IPS-20b (cell line): ENCODE measurements at regions not wholly inside any gene's neighbourhood (a gene's known extent, or its start where the extent isn't known, plus 50 kb on each side); places are given as distances from the start of the nearest gene placed in this dataset.

Experiments used
- H3K27ac ChIP-seq: one replicate; pipeline ENCODE4 v1.5.1; 2013; ENCODE audit warnings: low read length
- H3K27me3 ChIP-seq: 2 replicates; pipeline ENCODE4 v1.6.1; 2013; ENCODE audit warnings: mild to moderate bottlenecking, low read length, inconsistent platforms; ENCODE audit not compliant: insufficient read depth
- H3K36me3 ChIP-seq: 2 replicates; pipeline ENCODE4 v1.6.1; 2013; ENCODE audit warnings: low read depth, mild to moderate bottlenecking, inconsistent platforms, low read length, moderate library complexity; ENCODE audit not compliant: insufficient read depth
- H3K4me1 ChIP-seq: 2 replicates; pipeline ENCODE4 v1.6.1; 2013; ENCODE audit warnings: mild to moderate bottlenecking, control low read depth, inconsistent platforms, low read length, moderate library complexity; ENCODE audit not compliant: insufficient read depth
- H3K4me3 ChIP-seq: 2 replicates; pipeline ENCODE4 v1.5.1; 2013; ENCODE audit warnings: mild to moderate bottlenecking, low read length, inconsistent platforms
- H3K9ac ChIP-seq: 2 replicates; pipeline ENCODE4 v1.6.1; 2013; ENCODE audit warnings: low read depth, mild to moderate bottlenecking, inconsistent platforms, low read length, moderate library complexity
- H3K9me3 ChIP-seq: 2 replicates; pipeline ENCODE4 v1.6.1; 2013; ENCODE audit warnings: mild to moderate bottlenecking, low read depth, low read length, inconsistent platforms; ENCODE audit not compliant: insufficient read depth

DNA sequence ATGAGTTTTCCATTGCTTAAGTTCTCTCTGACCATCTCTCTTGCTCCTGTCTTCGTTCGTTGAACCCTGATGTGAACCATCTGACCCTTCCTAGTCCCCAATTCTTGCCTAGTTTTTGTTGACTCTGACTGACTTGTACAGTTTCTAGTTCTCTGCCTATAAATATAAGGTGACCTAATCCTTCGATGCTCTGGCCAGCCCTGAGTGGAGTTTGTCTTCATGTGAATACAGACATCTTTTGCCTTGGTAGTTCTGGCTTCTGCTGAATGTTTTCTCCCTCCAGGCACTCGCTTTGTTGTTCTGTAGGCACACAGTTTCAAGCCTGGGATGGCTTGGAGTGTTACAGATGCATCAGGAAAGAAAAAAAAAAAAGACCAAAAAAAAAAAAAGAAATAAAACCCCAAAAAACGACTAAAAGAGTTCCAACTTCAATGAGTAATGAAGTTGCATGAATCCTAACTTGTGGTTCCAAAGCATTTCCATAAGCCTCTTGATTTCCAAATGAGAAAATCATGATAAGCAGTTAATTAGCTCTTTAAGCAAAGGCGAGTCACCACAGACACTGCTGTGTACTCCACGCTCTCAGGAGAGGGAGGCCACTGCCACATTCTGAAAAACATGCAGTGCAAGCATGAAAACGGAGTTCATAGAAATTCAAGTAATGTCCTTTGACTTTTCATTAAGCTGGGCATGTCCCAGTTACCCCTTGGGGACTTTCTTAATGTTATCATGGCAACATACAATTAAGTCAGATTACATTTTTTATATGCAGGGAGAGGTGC, 165.2 kb downstream of the TDRD15 start:
- Histone ChIP-seq H3K9ac (no peak overlapping the region), H3K9me3 (no peaks in the 10 kb centered on the region), H3K36me3 (no peaks in the 10 kb centered on the region), H3K4me1 (peaks cover 18% of the 10 kb centered on the region; the same call in 1 of the 2 replicates), H3K4me3 (no peak overlapping the region), H3K27me3 (no peaks in the 10 kb centered on the region), H3K27ac (no peak overlapping the region)

DNA sequence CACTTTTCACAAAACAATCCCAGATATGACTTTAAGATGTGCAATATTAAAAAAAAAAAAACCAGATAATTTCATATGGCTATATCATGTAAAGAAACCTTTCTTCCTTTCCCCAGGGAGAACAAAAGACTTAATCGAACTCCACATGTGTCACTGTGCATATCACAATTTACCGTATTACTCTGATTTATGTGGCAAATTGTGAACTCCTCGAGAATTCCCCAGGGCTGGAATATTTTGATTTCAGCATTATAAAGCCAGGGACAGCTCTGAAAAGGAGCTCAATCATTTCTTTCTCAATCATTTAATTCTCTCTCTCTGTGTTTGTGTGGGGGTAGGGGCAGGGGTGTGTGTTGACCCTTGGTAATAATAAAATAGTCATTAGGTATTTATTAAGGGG, 165.8 kb downstream of the TDRD15 start:
- H3K27me3 ChIP-seq = no peaks in the 10 kb centered on the region
- H3K36me3 ChIP-seq = no peaks in the 10 kb centered on the region
- no peak overlapping the region for H3K9ac ChIP-seq
- no peak overlapping the region for H3K4me3 ChIP-seq
- H3K27ac ChIP-seq = no peak overlapping the region
- H3K4me1 ChIP-seq = peaks cover 18% of the 10 kb centered on the region; the same call in 1 of the 2 replicates
- no peaks in the 10 kb centered on the region for H3K9me3 ChIP-seq

DNA sequence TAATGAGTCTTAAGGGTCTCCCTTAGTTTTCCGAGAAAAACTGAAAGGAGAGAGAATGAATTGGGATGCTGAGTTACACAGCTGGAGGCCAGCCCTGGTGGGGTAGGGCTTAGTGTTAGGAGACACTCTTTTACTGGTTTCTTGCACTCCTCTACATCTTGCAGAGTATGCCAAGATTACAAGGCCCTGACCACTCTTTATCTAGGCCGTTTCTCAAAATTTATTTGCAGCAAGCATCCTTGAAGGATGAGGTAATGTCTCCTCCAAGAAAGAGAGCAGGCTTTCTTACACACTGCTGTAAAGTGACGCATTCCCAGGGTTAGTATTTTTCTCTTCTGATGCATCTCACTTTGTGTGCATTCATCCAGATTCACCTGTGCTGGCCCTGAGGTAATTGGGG, 166.2 kb downstream of the TDRD15 start:
- H3K27ac ChIP-seq = no peak overlapping the region
- no peaks in the 10 kb centered on the region for H3K27me3 ChIP-seq
- no peak overlapping the region for H3K9ac ChIP-seq
- no peaks in the 10 kb centered on the region for H3K36me3 ChIP-seq
- H3K4me3 ChIP-seq = no peak overlapping the region
- no peaks in the 10 kb centered on the region for H3K9me3 ChIP-seq
- H3K4me1 ChIP-seq = peaks cover 18% of the 10 kb centered on the region; the same call in 1 of the 2 replicates

DNA sequence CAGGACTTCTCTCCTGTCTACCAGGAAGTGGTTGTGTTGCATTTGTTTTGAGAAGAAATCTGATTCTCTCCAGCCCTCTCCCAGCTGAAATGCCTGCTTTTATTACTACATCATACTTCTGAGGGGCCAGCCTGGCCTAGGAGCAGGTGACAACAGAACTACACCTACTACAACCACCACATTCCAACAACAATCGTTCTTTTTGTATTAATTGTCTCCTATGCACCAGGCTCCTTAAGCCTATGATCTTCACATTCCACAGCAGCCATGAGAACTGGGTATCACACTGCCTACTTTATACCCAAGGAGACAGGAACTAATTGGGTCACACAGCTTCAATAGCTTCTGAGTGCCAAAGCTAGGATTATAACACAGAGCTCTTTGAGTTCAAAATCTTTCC, 167.7 kb downstream of the TDRD15 start:
- Histone ChIP-seq H3K36me3 (no peaks in the 10 kb centered on the region), H3K4me1 (peaks cover 18% of the 10 kb centered on the region; the same call in 1 of the 2 replicates), H3K9me3 (no peaks in the 10 kb centered on the region), H3K4me3 (no peak overlapping the region), H3K27me3 (no peaks in the 10 kb centered on the region), H3K9ac (no peak overlapping the region), H3K27ac (no peak overlapping the region)

DNA sequence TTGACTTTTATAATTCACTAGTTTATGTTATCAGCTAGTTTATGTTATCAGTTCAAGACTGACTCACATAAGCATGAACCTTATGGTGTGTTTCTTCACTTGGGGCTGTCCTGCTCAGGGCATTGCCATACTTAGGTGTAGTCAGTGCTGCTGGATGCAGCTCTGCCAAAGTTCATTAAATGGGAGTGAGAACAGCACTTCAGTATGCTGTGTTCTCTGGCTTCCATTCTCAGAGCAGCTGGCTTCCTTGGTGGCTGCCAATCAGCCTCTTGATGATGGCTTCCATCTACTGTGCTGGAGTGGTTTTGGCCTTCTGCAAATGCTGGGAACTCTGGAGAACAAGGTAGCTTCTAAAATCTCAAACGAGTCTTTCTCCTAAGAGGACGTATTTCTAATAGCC, 170.7 kb downstream of the TDRD15 start:
- Histone ChIP-seq H3K4me3 (no peak overlapping the region), H3K36me3 (no peaks in the 10 kb centered on the region), H3K27me3 (no peaks in the 10 kb centered on the region), H3K9me3 (no peaks in the 10 kb centered on the region), H3K4me1 (peaks cover 8% of the 10 kb centered on the region; the same call in 1 of the 2 replicates), H3K9ac (no peak overlapping the region), H3K27ac (no peak overlapping the region)

DNA sequence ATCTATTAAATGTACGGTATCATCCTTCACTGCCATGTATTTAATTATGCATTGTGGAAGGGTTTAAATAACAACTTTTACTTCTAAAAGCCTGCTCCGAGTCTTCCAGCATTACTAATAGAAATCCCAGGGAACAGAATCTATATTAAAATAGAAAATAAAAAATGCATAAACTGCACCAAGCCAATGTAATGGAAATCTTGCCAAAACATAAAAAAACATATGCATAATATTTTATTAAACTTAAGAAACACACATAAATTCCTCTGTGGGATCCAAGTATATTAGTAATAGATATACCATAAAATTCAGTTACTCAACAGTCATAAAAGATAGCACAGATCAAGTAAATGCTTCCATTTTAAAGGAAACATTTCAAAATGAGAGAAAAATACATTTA, 175.6 kb downstream of the TDRD15 start:
- H3K27me3 ChIP-seq = no peaks in the 10 kb centered on the region
- no peak overlapping the region for H3K4me3 ChIP-seq
- no peak overlapping the region for H3K9ac ChIP-seq
- no peak overlapping the region for H3K27ac ChIP-seq
- H3K36me3 ChIP-seq = no peaks in the 10 kb centered on the region
- H3K4me1 ChIP-seq = no peaks in the 10 kb centered on the region
- no peaks in the 10 kb centered on the region for H3K9me3 ChIP-seq

DNA sequence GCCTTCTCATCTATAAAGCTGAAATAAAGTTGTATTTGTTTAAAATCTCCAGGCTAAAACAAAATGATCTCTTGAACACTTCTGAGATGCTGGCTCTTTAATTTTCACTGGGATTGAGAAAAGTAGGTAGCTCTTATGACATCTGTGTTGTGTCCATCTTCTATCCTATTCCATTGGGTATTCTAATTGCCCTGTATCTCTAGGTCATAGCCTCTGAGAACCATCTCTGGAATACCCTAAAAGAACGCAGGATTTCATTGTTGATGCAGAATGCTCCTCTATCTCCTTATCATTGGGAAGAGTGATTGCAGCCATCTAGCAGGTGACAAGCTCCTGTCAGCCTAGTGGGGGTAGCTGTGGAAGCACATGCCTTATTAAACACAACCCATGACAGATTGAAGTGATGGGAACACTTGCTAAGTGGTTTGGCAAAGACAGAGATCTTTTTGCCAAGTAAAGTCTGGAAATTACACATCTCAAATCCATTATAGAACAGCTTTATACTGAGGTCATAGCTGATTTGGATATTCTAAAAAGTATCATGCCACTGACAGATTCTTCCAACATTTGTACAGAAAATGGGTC, 178.2 kb downstream of the TDRD15 start:
- Histone ChIP-seq H3K27me3 (no peaks in the 10 kb centered on the region), H3K4me1 (no peaks in the 10 kb centered on the region), H3K36me3 (no peaks in the 10 kb centered on the region), H3K27ac (no peak overlapping the region), H3K4me3 (no peak overlapping the region), H3K9me3 (no peaks in the 10 kb centered on the region), H3K9ac (no peak overlapping the region)

DNA sequence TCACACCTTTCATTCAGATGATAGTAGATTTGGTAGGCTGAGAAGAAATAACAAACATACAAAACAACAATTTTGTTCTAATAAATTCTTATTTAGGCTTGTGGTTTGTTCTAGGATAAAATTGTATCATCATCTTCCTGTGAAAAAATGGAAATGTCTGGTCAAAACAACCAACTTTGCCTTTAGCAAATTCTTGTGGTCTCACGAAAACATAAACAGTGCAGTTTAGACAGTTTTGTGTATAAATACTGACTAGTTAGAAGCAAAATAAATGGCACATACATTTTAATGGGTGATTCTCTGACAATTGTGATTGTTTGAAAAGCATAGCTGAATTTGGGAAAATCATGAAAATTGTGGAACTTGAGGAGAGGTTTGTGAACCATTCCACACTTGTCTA, 180.1 kb downstream of the TDRD15 start:
- Histone ChIP-seq H3K4me1 (no peaks in the 10 kb centered on the region), H3K9ac (no peak overlapping the region), H3K27me3 (no peaks in the 10 kb centered on the region), H3K4me3 (no peak overlapping the region), H3K27ac (no peak overlapping the region), H3K9me3 (no peaks in the 10 kb centered on the region), H3K36me3 (no peaks in the 10 kb centered on the region)

DNA sequence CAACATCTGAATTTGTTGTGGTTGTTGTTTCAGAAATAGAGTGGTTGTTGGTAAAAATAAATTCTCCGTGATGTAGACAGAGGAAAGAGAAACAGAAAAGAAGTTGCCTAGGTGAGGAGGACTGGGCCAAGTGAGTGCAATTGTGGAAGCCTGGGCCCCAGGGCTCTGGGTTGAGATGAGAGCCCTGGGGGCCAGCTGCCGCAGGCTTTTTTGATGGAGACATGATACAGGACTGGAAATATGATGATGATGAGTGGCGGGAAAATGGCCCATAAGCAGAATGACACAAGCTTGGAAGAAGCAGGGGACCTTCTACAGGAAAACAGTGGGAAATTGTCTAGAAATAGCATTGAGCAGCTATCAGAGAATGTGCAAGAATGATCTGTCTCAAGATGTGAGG, 181.8 kb downstream of the TDRD15 start:
- no peak overlapping the region for H3K27ac ChIP-seq
- no peaks in the 10 kb centered on the region for H3K9me3 ChIP-seq
- H3K36me3 ChIP-seq = no peaks in the 10 kb centered on the region
- H3K9ac ChIP-seq = no peak overlapping the region
- no peaks in the 10 kb centered on the region for H3K4me1 ChIP-seq
- H3K4me3 ChIP-seq = no peak overlapping the region
- H3K27me3 ChIP-seq = no peaks in the 10 kb centered on the region

DNA sequence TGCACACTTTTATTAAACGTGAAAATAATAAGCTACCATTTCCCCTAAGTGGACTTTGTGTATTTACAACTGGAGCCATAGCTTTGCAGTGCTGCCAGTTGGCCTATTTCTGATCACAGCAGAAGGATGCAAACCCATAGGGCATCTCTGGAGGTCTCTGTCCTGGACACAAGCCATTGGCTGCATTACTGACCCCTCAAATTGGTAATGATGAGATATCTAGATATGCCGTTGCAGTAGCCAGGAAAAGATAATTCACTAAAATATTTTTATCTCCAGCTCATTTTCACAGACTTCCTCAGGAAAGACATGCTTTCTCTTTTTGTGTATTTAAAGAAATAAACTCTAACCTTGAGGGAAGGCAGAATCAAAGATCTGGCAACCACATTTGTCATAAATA, 182.5 kb downstream of the TDRD15 start:
- Histone ChIP-seq H3K36me3 (no peaks in the 10 kb centered on the region), H3K9me3 (no peaks in the 10 kb centered on the region), H3K4me3 (no peak overlapping the region), H3K27me3 (no peaks in the 10 kb centered on the region), H3K27ac (no peak overlapping the region), H3K9ac (no peak overlapping the region), H3K4me1 (no peaks in the 10 kb centered on the region)

DNA sequence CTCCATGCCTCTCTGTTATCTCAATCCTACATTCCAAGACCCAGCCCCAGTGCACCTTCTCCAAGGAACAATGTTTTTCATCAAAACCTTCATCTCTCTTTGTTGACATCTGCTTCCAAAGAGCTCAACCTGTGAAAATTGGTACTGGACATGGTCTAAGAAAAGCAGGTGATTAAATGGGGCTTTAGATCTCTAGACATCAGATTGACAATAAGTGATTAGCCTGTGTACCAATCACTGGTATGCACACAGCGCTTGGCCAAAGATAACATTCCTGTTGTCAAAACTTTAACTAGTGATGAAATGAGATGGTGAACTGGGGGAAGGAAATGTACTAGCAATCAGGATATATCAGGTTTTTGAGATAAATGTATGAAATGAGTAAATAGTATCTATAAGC, 183.3 kb downstream of the TDRD15 start:
- Histone ChIP-seq H3K36me3 (no peaks in the 10 kb centered on the region), H3K9ac (no peak overlapping the region), H3K9me3 (no peaks in the 10 kb centered on the region), H3K4me3 (no peak overlapping the region), H3K27ac (no peak overlapping the region), H3K27me3 (no peaks in the 10 kb centered on the region), H3K4me1 (no peaks in the 10 kb centered on the region)

DNA sequence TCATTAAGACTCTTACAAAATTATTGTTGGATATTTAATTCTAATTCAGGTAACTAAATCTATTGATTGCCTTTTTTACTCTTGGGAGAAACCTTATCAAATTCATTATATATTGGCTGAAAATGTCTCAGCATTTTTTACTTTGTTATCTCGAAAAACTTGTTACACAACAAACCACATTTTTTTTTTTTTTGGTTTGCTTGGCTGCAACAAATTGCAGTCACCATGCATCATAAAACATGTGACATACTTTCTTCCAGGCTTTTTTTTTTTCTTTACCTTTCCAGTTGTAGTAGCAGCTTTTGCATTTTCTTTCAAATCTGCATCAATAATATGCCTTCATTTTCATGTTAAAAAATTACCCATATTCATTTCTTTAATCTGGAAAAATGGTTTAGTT, 186.7 kb downstream of the TDRD15 start:
- Histone ChIP-seq H3K36me3 (no peaks in the 10 kb centered on the region), H3K4me1 (no peaks in the 10 kb centered on the region), H3K9me3 (no peaks in the 10 kb centered on the region), H3K9ac (no peak overlapping the region), H3K4me3 (no peak overlapping the region), H3K27ac (no peak overlapping the region), H3K27me3 (no peaks in the 10 kb centered on the region)
